IgD-negative memory B cell (primary cell): ENCODE measurements at regions not wholly inside any gene's neighbourhood (a gene's known extent, or its start where the extent isn't known, plus 50 kb on each side); places are given as distances from the start of the nearest gene placed in this dataset.

Experiments used
- H3K27ac Mint-ChIP-seq, 3 donors: one replicate each; pipeline ENCODE4 v1.8.0; 2020 to 2022; ENCODE audit warnings: mild to moderate bottlenecking in 3 of 3, mixed read lengths in 3 of 3, moderate library complexity in 1 of 3
- H3K27me3 Mint-ChIP-seq: one replicate; pipeline ENCODE4 v1.8.0; 2021; ENCODE audit warnings: mixed read lengths
- H3K36me3 Mint-ChIP-seq: one replicate; pipeline ENCODE4 v1.8.0; 2020; ENCODE audit warnings: mild to moderate bottlenecking, mixed read lengths
- H3K4me1 Mint-ChIP-seq, 3 donors: one replicate each; pipeline ENCODE4 v1.8.0; 2020 to 2022; ENCODE audit warnings: mixed read lengths in 3 of 3, mild to moderate bottlenecking in 1 of 3
- H3K4me3 Mint-ChIP-seq, 4 donors: one replicate each; pipeline ENCODE4 v1.8.0; 2020 to 2022; ENCODE audit warnings: mild to moderate bottlenecking in 4 of 4, mixed read lengths in 4 of 4, moderate library complexity in 3 of 4
- H3K9me3 Mint-ChIP-seq, 3 donors: one replicate each; pipeline ENCODE4 v1.8.0; 2020 to 2021; ENCODE audit warnings: mixed read lengths in 3 of 3, mild to moderate bottlenecking in 1 of 3

- peaks cover 2% of the 10 kb centered on the region for H3K36me3 Mint-ChIP-seq
- H3K4me3 Mint-ChIP-seq: peak overlapping the region in 1 of 4 donors; percentile 39
- H3K9me3 Mint-ChIP-seq: peaks cover 1 to 6% (median 3%) of the 10 kb centered on the region in 3 donors
- no peaks in the 10 kb centered on the region for H3K27me3 Mint-ChIP-seq
- H3K4me1 Mint-ChIP-seq: no peaks in the 10 kb centered on the region
- H3K27ac Mint-ChIP-seq: peak overlapping the region in 1 of 3 donors; percentile 61
Observed at GRCh38 chr19:31502536-31503170, 153.4 kb upstream of the TSHZ3 start.

GRCh38 chr19:31503211-31503610 is 154.0 kb upstream of the TSHZ3 start:
- H3K4me1 Mint-ChIP-seq: no peaks in the 10 kb centered on the region
- no peaks in the 10 kb centered on the region for H3K27me3 Mint-ChIP-seq

GRCh38 chr19:31504221-31504620 is 155.0 kb upstream of the TSHZ3 start:
- no peak overlapping the region for H3K4me3 Mint-ChIP-seq
- H3K4me1 Mint-ChIP-seq: no peaks in the 10 kb centered on the region
- peaks cover 1 to 6% (median 4%) of the 10 kb centered on the region in 3 donors for H3K9me3 Mint-ChIP-seq
- H3K27ac Mint-ChIP-seq: no peak overlapping the region
- peaks cover 2% of the 10 kb centered on the region for H3K36me3 Mint-ChIP-seq
- no peaks in the 10 kb centered on the region for H3K27me3 Mint-ChIP-seq

More at GRCh38 chr19:31503211-31503610, 154.0 kb upstream of the TSHZ3 start:
- H3K4me3 Mint-ChIP-seq: peak overlapping the region in 1 of 4 donors; percentile 39
- peaks cover 2% of the 10 kb centered on the region for H3K36me3 Mint-ChIP-seq
- H3K27ac Mint-ChIP-seq: peak overlapping the region in 1 of 3 donors; percentile 61
- H3K9me3 Mint-ChIP-seq: peaks cover 1 to 6% (median 4%) of the 10 kb centered on the region in 3 donors

GRCh38 chr19:31505596-31505910 is 156.3 kb upstream of the TSHZ3 start:
- Mint-ChIP-seq H3K4me1 (no peaks in the 10 kb centered on the region), H3K27me3 (no peaks in the 10 kb centered on the region), H3K27ac (no peak overlapping the region), H3K4me3 (no peak overlapping the region), H3K9me3 (peaks cover 0 to 6% (median 4%) of the 10 kb centered on the region in 3 donors), H3K36me3 (peaks cover 2% of the 10 kb centered on the region)

GRCh38 chr19:31506102-31506501 is 156.9 kb upstream of the TSHZ3 start:
- peaks cover 2% of the 10 kb centered on the region for H3K36me3 Mint-ChIP-seq
- H3K9me3 Mint-ChIP-seq: peaks cover 0 to 6% (median 4%) of the 10 kb centered on the region in 3 donors
- no peak overlapping the region for H3K4me3 Mint-ChIP-seq
- no peaks in the 10 kb centered on the region for H3K27me3 Mint-ChIP-seq
- no peaks in the 10 kb centered on the region for H3K4me1 Mint-ChIP-seq
- no peak overlapping the region for H3K27ac Mint-ChIP-seq

GRCh38 chr19:31510635-31511034 is 161.4 kb upstream of the TSHZ3 start:
- Mint-ChIP-seq H3K27ac (no peak overlapping the region), H3K27me3 (no peaks in the 10 kb centered on the region), H3K4me1 (no peaks in the 10 kb centered on the region), H3K36me3 (no peaks in the 10 kb centered on the region), H3K4me3 (no peak overlapping the region), H3K9me3 (peaks cover 0 to 5% (median 4%) of the 10 kb centered on the region in 3 donors)

- no peaks in the 10 kb centered on the region for H3K36me3 Mint-ChIP-seq
- no peak overlapping the region for H3K4me3 Mint-ChIP-seq
- H3K27ac Mint-ChIP-seq: no peak overlapping the region
- no peaks in the 10 kb centered on the region for H3K4me1 Mint-ChIP-seq
- no peaks in the 10 kb centered on the region for H3K27me3 Mint-ChIP-seq
- H3K9me3 Mint-ChIP-seq: peaks cover 0 to 5% (median 4%) of the 10 kb centered on the region in 3 donors
Observed at GRCh38 chr19:31511098-31511497, 161.9 kb upstream of the TSHZ3 start.

- Mint-ChIP-seq H3K27ac (no peak overlapping the region), H3K27me3 (no peaks in the 10 kb centered on the region), H3K9me3 (peaks cover 0 to 5% (median 4%) of the 10 kb centered on the region in 3 donors), H3K36me3 (no peaks in the 10 kb centered on the region), H3K4me1 (no peaks in the 10 kb centered on the region), H3K4me3 (peak overlapping the region in 1 of 4 donors; percentile 9)
Observed at GRCh38 chr19:31511696-31512095, 162.5 kb upstream of the TSHZ3 start.

- Mint-ChIP-seq H3K27me3 (no peaks in the 10 kb centered on the region), H3K4me3 (no peak overlapping the region)
Observed at GRCh38 chr19:31512181-31512970, 163.1 kb upstream of the TSHZ3 start.

GRCh38 chr19:31513841-31514240 is 164.6 kb upstream of the TSHZ3 start:
- no peak overlapping the region for H3K27ac Mint-ChIP-seq
- no peak overlapping the region for H3K4me3 Mint-ChIP-seq
- H3K4me1 Mint-ChIP-seq: no peaks in the 10 kb centered on the region
- H3K36me3 Mint-ChIP-seq: no peaks in the 10 kb centered on the region
- H3K9me3 Mint-ChIP-seq: peaks cover 0 to 9% (median 3%) of the 10 kb centered on the region in 3 donors
- H3K27me3 Mint-ChIP-seq: no peaks in the 10 kb centered on the region

More at GRCh38 chr19:31512181-31512970, 163.1 kb upstream of the TSHZ3 start:
- Mint-ChIP-seq H3K4me1 (no peaks in the 10 kb centered on the region), H3K27ac (no peak overlapping the region), H3K36me3 (no peaks in the 10 kb centered on the region), H3K9me3 (peaks cover 0 to 5% (median 4%) of the 10 kb centered on the region in 3 donors)

- H3K27me3 Mint-ChIP-seq: no peaks in the 10 kb centered on the region
- peaks cover 2 to 14% (median 4%) of the 10 kb centered on the region in 3 donors for H3K9me3 Mint-ChIP-seq
- H3K27ac Mint-ChIP-seq: no peak overlapping the region
- peak overlapping the region in 1 of 4 donors; percentile 30 for H3K4me3 Mint-ChIP-seq
- H3K4me1 Mint-ChIP-seq: no peaks in the 10 kb centered on the region
- H3K36me3 Mint-ChIP-seq: no peaks in the 10 kb centered on the region
Observed at GRCh38 chr19:31515931-31516330, 166.7 kb upstream of the TSHZ3 start.

GRCh38 chr19:31516756-31517155 is 167.5 kb upstream of the TSHZ3 start:
- Mint-ChIP-seq H3K4me1 (no peaks in the 10 kb centered on the region), H3K27ac (no peak overlapping the region), H3K9me3 (peaks cover 2 to 16% (median 7%) of the 10 kb centered on the region in 3 donors), H3K27me3 (no peaks in the 10 kb centered on the region), H3K36me3 (no peaks in the 10 kb centered on the region), H3K4me3 (no peak overlapping the region)

- H3K4me3 Mint-ChIP-seq: no peak overlapping the region
- H3K27me3 Mint-ChIP-seq: no peaks in the 10 kb centered on the region
- H3K9me3 Mint-ChIP-seq: peaks cover 4 to 16% (median 7%) of the 10 kb centered on the region in 3 donors
- no peaks in the 10 kb centered on the region for H3K36me3 Mint-ChIP-seq
- no peak overlapping the region for H3K27ac Mint-ChIP-seq
- no peaks in the 10 kb centered on the region for H3K4me1 Mint-ChIP-seq
Observed at GRCh38 chr19:31517224-31518180, 168.3 kb upstream of the TSHZ3 start.

GRCh38 chr19:31518216-31519020 is 169.2 kb upstream of the TSHZ3 start:
- Mint-ChIP-seq H3K27me3 (no peaks in the 10 kb centered on the region), H3K4me3 (no peak overlapping the region), H3K4me1 (no peaks in the 10 kb centered on the region), H3K9me3 (peaks cover 4 to 16% (median 7%) of the 10 kb centered on the region in 3 donors), H3K36me3 (peaks cover 2% of the 10 kb centered on the region), H3K27ac (no peak overlapping the region)
